ENCODE measurements at regions not wholly inside any gene's neighbourhood (a gene's known extent, or its start where the extent isn't known, plus 50 kb on each side); places are given as distances from the start of the nearest gene placed in this dataset.

GRCh38 chr9:109830545-109830944 lies 50.5 kb downstream of the PALM2AKAP2 start:
- no peak for DNase-seq (ENCODE audit: low spot score)

DNA sequence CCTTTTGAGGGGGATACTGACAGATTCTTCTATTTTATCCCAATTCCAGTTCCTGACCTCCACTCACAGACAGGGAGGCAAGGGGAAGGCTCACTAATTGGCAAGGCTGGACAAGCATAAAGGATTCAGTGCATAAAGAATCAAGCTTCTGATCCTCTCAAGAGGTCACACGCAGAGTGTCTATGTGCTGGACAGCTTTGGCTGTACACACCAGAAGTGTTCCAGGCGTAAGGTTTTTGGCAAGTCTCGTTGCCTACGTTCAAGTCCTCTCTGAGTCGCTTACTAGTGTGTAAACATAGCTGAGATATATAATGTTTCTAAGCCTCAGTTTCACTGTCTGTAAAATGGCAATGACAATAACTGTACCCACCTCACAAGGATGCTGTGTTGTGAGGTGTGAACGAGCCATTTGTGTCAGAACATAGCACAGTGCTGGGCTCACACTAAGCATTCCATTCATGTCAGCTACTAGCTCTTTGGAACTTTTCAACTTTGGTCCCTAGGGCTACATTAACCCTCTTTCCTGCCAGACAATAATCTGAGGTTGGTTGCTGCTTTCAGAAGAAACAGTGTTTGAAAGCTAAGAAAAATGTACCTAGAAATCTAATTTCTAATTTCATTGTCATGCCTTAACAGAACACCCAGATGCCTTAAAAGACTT lies 52.1 kb downstream of the PALM2AKAP2 start:
- no peak for DNase-seq (ENCODE audit: low spot score)

GRCh38 chr9:109834855-109835254 lies 54.9 kb downstream of the PALM2AKAP2 start:
- no peak for DNase-seq (ENCODE audit: low spot score)

DNA sequence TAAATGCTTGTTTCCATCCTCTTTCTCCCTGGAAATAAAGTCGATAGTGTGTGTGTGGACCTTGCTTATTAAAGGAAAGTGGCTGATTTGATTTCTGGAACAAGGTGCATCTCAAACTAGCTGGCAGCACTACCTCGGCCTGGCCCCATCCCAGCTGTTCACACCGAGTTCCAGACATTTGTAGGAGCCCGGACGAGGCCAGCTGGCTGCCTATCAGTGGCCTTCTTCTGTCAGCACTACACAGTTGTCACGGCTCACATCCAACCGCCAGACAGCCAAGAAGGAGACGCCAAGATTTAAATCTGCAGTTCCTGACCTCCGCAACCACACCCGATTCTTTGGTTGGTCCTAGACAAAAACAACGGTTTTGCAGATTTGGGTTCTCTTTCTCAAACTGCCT lies 63.6 kb downstream of the PALM2AKAP2 start:
- no peak for DNase-seq (ENCODE audit: low spot score)

GRCh38 chr9:109845226-109845625 lies 65.2 kb downstream of the PALM2AKAP2 start:
- DNase-seq (ENCODE audit: low spot score), result no peak

DNA sequence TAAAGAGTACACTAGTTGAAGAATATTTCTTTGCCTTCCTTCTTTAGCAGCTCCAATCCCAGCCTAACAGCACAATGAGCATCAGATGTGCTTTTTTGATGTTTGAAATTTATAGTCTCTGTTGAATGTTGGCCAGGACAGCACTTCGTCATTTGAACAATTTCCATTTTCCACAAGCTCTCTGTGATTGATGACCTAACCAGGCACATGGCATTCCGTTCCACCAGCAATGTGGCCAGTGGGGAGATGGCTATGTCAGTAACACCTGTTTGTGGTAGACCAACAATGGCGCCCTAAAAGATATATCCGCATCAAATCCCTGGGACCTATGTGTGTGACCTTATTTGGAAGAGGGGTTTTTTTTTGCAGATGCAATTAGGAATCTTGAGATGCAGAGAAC lies 66.8 kb downstream of the PALM2AKAP2 start:
- DNase-seq (ENCODE audit: low spot score), result no peak

DNA sequence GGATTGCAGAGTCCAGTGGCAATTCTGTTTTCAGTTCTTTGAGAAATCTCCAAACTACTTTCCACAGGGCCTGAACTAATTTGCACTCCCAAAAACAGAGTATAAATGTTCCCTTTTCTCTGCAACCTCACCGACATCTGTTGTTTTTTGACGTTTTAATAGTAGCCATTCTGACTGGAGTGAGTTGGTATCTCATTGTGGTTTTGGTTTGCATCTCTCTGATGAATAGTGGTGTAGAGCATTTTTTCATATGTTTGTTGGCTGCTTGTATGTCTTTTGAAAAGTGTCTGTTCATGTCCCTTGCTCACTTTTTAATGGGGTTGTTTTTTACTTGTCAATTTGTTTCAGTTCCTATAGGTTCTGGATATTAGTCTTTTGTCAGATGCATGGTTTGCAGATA lies 72.6 kb downstream of the PALM2AKAP2 start:
- DNase-seq (ENCODE audit: low spot score), result no peak

DNA sequence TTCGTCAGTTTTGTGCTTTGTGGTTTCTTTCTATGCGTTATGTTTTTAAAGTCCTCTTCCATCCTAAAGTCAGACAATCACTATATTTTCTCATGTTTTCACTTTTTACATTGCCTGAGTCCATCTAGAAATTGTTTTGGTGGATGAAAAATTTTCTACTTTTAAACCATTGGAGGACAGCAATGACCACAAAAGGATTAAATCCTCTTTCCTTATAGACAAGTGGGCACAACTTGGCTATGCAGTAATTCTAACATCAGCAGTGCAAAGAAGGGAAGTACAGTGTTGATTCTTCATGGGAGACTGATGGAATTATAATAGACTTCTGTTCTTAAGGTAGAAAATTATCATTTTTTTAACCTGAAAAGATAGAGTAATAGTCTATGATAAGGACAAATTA lies 75.5 kb downstream of the PALM2AKAP2 start:
- DNase-seq (ENCODE audit: low spot score), result peak; percentile 55

DNA sequence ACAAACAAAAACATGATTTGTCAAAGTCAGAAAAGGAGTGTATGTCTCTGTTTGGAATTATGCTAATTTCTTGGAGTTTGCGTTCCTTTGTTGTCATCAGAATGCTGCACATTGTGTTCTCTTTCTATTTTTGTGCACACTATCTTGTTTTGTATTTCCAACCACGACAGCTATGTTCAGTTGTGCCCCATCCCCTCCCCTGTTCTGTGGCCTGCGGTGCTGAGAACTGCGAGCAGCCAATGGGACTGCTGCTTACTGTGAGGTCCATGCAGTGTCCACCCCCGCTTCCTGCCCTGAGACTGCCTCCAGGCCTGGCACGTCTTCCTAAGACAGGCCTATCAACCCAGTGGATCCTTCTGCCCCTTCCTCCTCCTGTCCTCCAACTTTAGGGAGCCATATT lies 76.8 kb downstream of the PALM2AKAP2 start:
- peak; percentile 98 for DNase-seq (ENCODE audit: low spot score)

GRCh38 chr9:109857336-109857735 lies 77.3 kb downstream of the PALM2AKAP2 start:
- no peak for DNase-seq (ENCODE audit: low spot score)

DNA sequence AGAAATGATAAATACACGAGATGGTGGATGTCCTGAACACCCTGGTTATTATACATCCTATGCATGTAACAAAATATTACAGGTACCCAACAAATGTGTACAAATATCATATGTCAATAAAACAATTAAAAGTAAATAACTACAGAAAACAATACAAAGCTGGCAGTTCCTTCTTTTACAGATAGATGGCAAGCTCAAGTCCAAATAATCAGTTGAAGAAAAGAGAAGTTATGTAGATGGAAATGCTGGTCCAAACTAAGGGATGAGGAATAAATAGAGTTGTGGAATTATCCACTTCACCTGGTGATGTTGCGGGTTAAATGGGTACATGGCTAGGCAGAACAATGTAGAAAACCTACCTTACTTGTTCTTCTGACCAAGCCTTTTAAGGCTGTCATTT lies 79.4 kb downstream of the PALM2AKAP2 start:
- DNase-seq (ENCODE audit: low spot score), result no peak

DNA sequence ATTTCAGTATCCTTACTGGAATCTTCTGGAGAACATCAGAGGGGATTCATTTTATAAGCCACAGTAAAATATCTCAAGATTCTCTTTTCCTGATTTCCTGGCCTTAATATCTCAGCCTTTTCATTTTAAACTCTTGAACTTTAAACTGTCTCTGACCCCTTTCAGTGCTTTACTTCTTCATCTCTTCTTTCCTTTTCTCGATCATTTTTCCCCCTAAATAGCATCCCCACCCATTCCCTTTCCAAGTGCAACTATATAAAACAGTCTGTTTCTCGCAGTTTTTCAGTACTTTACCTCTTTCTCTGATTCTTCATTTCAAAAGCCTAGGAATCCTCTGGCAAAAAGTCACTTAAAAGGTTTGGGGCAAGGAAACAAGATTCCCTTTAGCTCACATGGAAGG lies 80.5 kb downstream of the PALM2AKAP2 start:
- DNase-seq (ENCODE audit: low spot score), result no peak

GRCh38 chr9:109861499-109861898 lies 81.5 kb downstream of the PALM2AKAP2 start:
- peak; percentile 74 for DNase-seq (ENCODE audit: low spot score)

GRCh38 chr9:109861918-109862317 lies 81.9 kb downstream of the PALM2AKAP2 start:
- no peak for DNase-seq (ENCODE audit: low spot score)

- no peak for DNase-seq (ENCODE audit: low spot score)
Measured at GRCh38 chr9:109862452-109862851, 82.5 kb downstream of the PALM2AKAP2 start.

DNA sequence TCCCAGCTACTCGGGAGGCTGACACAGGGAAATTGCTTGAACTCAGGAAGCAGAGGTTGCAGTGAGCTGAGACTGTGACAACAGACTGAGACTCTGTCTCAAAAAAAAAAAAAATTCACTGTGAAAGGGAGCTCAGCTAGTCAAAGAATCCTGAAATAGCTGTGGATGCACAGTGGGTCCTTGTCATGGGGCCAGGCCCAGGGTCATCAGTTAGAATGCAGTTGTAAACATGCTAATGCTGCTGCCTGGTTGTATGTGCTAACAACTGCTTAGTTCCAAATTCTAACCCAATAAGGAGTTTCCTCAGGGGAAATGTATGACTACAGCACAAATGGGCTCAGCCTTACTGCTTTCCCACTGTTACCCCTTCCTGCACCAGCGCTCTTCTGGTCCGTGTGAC lies 84.0 kb downstream of the PALM2AKAP2 start:
- no peak for DNase-seq (ENCODE audit: low spot score)

DNA sequence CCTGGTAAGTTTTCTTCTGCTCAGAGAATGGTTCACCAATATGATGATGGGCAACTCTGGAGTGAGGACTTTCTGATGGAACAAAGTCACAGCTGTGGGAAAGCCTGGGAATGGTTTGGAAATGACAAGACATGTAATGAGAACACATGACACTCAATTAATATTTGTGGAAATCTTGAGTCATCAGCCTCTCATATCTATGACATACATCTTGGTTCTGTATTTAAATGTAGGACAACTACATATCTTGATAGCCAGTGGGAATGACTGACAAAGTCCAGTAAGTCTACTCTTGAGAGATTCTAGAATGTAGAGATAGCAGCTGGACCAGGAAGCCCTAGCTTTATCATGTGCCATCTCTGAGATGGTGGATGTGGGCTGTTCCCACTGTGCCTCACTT lies 85.5 kb downstream of the PALM2AKAP2 start:
- no peak for DNase-seq (ENCODE audit: low spot score)

GRCh38 chr9:109868207-109868606 lies 88.2 kb downstream of the PALM2AKAP2 start:
- DNase-seq (ENCODE audit: low spot score), result peak; percentile 57

GRCh38 chr9:109868722-109869121 lies 88.7 kb downstream of the PALM2AKAP2 start:
- DNase-seq (ENCODE audit: low spot score), result no peak

- DNase-seq (ENCODE audit: low spot score), result no peak
Measured at GRCh38 chr9:109870365-109870764, 90.4 kb downstream of the PALM2AKAP2 start.

GRCh38 chr9:109872901-109873300 lies 92.9 kb downstream of the PALM2AKAP2 start:
- DNase-seq (ENCODE audit: low spot score), result no peak

- no peak for DNase-seq (ENCODE audit: low spot score)
Measured at GRCh38 chr9:109875495-109876129, 95.6 kb downstream of the PALM2AKAP2 start.

DNA sequence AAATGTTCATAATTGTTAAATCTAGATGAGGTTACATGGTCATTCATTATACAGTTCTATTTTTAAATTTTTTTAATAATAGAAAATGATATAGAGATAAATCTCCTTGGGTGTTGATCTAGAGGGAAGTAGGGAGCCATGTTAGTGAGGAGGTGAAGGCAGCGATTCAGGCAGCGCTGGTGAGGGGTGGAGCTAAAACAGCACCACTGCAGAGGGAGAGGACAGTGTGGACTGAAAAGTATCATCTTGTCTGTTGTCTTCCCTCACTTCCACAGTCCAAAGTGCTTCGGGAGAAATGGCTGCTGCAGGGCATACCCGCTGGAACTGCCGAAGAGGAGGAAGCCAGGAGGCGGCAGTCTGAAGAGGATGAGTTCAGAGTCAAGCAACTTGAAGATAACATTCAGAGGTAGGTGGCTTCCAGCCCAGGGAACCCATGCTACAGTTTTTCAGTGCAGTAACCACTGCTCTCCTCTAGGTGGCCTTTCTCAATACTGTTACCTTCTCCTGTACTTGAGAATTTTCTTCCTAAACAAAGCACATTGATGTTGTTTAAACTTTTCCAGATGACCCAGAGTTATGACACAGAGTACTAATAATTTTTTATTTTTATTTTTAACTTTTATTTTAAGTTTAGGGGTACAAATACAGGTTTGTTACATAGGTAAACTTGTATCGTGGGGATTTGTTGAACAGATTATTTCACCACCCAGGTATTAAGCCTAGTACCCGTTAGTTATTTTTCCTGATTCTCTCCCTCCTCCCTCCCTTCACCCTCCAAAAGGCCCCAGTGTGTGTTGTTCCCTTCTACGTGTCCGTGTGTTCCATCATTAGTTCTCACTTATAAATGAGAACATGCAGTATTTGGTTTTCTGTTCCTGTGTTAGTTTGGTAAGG lies 100.5 kb downstream of the PALM2AKAP2 start:
- no peak for DNase-seq (ENCODE audit: low spot score)
